GM12878 (cell line): ENCODE measurements at regions not wholly inside any gene's neighbourhood (a gene's known extent, or its start where the extent isn't known, plus 50 kb on each side); places are given as distances from the start of the nearest gene placed in this dataset.

Source experiments
- ATAC-seq: fragments of 200-7000 bp; cut with Tn5 transposase; 3 replicates; pipeline ENCODE4 v1.9.1; 2020; ENCODE audit warnings: mild to moderate bottlenecking, moderate library complexity
- BruUV-seq: library from RNA; stranded (reverse); fragments of 400-500 nt; replicated peaks from 2 replicates; lab custom pipeline; 2021; lab: Mats Ljungman, UMichigan
- CTCF ChIA-PET: fragments of 300-600 bp; sonication (Branson Sonifier 250); formaldehyde crosslinking; extraction: SDS; loops from one replicate; lab custom pipeline; 2021; ENCODE audit warnings: inconsistent platforms; lab: Yijun Ruan, JAX
- POLR2A ChIA-PET: fragments of 350-600 bp; formaldehyde crosslinking; extraction: SDS; loops from one replicate; lab custom pipeline; 2021; ENCODE audit warnings: inconsistent platforms; lab: Charles Lee
- RAD21 ChIA-PET: fragments of 300-600 bp; sonication (Branson Sonifier 250); formaldehyde crosslinking; loops from one replicate; lab custom pipeline; 2023; ENCODE audit warnings: antibody characterized with exemption; ENCODE audit not compliant: unreplicated experiment; lab: Charles Lee
- SMC1A ChIA-PET: fragments of 300-600 bp; sonication (Branson Sonifier 250); formaldehyde crosslinking; loops from one replicate; lab custom pipeline; 2023; ENCODE audit not compliant: unreplicated experiment, uncharacterized antibody; lab: Charles Lee
- DNase-seq: peaks from one replicate; pipeline ENCODE4 v3.0.0-alpha.2; 2011; ENCODE audit warnings: low read depth, low spot score
- FAIRE-seq: peaks from 3 replicates; lab custom pipeline; 2011; peaks lifted over from hg19 to GRCh38; lab: Jason Lieb, UNC
- H2AFZ ChIP-seq: 2 replicates; pipeline ENCODE4 v1.6.0; 2011; ENCODE audit warnings: low read depth, low read length, control low read depth; ENCODE audit not compliant: control insufficient read depth
- H3K27ac ChIP-seq: 2 replicates; pipeline ENCODE4 v1.5.1; 2011; ENCODE audit warnings: control low read depth; ENCODE audit not compliant: control insufficient read depth, insufficient read depth
- H3K27me3 ChIP-seq, 2 experiments: replicated peaks in 1 of 2; 2 replicates each; pipeline versions ENCODE4 v1.6.0 to v1.6.1; 2011; ENCODE audit warnings: low read length in 1 of 2; ENCODE audit not compliant: control insufficient read depth in 2 of 2, insufficient read depth in 2 of 2
- H3K36me3 ChIP-seq, 2 experiments: 2 replicates each; pipeline ENCODE4 v1.5.1; 2011; ENCODE audit warnings: low read length in 1 of 2; ENCODE audit not compliant: control insufficient read depth in 2 of 2, insufficient read depth in 2 of 2
- H3K4me1 ChIP-seq: 2 replicates; pipeline ENCODE4 v1.6.1; 2011; ENCODE audit warnings: mild to moderate bottlenecking, low read length, moderate library complexity, mixed read lengths; ENCODE audit not compliant: control insufficient read depth, insufficient read depth
- H3K4me2 ChIP-seq: 2 replicates; pipeline ENCODE4 v1.6.0; 2011; ENCODE audit warnings: control low read depth; ENCODE audit not compliant: control insufficient read depth, insufficient read depth
- H3K4me3 ChIP-seq: fragments of 200-600 bp; sonication (generic); 2 replicates; pipeline ENCODE4 v1.5.1; 2016
- H3K79me2 ChIP-seq: 2 replicates; pipeline ENCODE4 v1.6.0; 2011; ENCODE audit warnings: low read length; ENCODE audit not compliant: control insufficient read depth, insufficient read depth
- H3K9ac ChIP-seq: 2 replicates; pipeline ENCODE4 v1.8.0; 2011; ENCODE audit warnings: low read length, control low read depth, mixed read lengths; ENCODE audit not compliant: control insufficient read depth, insufficient read depth
- H3K9me3 ChIP-seq: replicated peaks from 3 replicates; pipeline ENCODE4 v1.5.1; 2011; ENCODE audit warnings: mild to moderate bottlenecking, low read length; ENCODE audit not compliant: control insufficient read depth, insufficient read depth
- H4K20me1 ChIP-seq: 2 replicates; pipeline ENCODE4 v1.6.0; 2011; ENCODE audit not compliant: control insufficient read depth, insufficient read depth
- BACH1 ChIP-seq: fragments of 450-650 bp; IDR thresholded peaks from 2 replicates; pipeline ENCODE4 v1.6.1; 2017; ENCODE audit warnings: mild to moderate bottlenecking, borderline replicate concordance
- BRCA1 ChIP-seq: IDR thresholded peaks from 2 replicates; pipeline ENCODE4 v1.6.1; 2011; ENCODE audit warnings: low read depth, low read length, improper control_type of control experiment
- E4F1 ChIP-seq: fragments of 450-650 bp; IDR thresholded peaks from 2 replicates; pipeline ENCODE4 v1.6.1; 2018; ENCODE audit warnings: borderline replicate concordance, mild to moderate bottlenecking; ENCODE audit not compliant: partially characterized antibody
- EZH2 ChIP-seq: IDR thresholded peaks from 2 replicates; pipeline ENCODE4 v1.6.1; 2012; ENCODE audit warnings: low read depth, mild to moderate bottlenecking, control low read depth, inconsistent platforms, low read length, borderline replicate concordance; ENCODE audit not compliant: control insufficient read depth
- GABPA ChIP-seq: IDR thresholded peaks from 2 replicates; pipeline ENCODE4 v1.6.1; 2014; ENCODE audit warnings: antibody characterized with exemption, low read depth, mild to moderate bottlenecking, inconsistent platforms
- KLF5 ChIP-seq: fragments of 450-650 bp; IDR thresholded peaks from 2 replicates; pipeline ENCODE4 v1.6.1; 2014; ENCODE audit warnings: mild to moderate bottlenecking; ENCODE audit not compliant: partially characterized antibody
- MEF2A ChIP-seq: IDR thresholded peaks from 2 replicates; pipeline ENCODE4 v1.6.1; 2011; ENCODE audit warnings: low read depth, mild to moderate bottlenecking, low read length, moderate library complexity; ENCODE audit not compliant: insufficient read depth
- MYB ChIP-seq: fragments of 150-350 bp; IDR thresholded peaks from 2 replicates; pipeline ENCODE4 v1.6.1; 2014; ENCODE audit warnings: mild to moderate bottlenecking, low read depth, low read length, borderline replicate concordance
- PKNOX1 ChIP-seq: fragments of 450-650 bp; IDR thresholded peaks from 2 replicates; pipeline ENCODE4 v1.6.1; 2016; ENCODE audit warnings: mild to moderate bottlenecking
- POLR2A ChIP-seq: IDR thresholded peaks from 2 replicates; pipeline ENCODE4 v1.6.1; 2011; ENCODE audit warnings: low read depth, mild to moderate bottlenecking, low read length
- RAD21 ChIP-seq: IDR thresholded peaks from 2 replicates; pipeline ENCODE4 v1.6.1; 2011; ENCODE audit warnings: mild to moderate bottlenecking, low read depth, low read length, moderate library complexity; ENCODE audit not compliant: insufficient read depth
- RAD51 ChIP-seq: fragments of 450-650 bp; IDR thresholded peaks from 2 replicates; pipeline ENCODE4 v1.6.1; 2016; ENCODE audit warnings: moderate library complexity, mild to moderate bottlenecking, inconsistent platforms
- SUZ12 ChIP-seq: fragments of 200-600 bp; sonication (generic); IDR thresholded peaks from one replicate; pipeline ENCODE4 v1.6.1; 2018; ENCODE audit warnings: antibody characterized with exemption, mild to moderate bottlenecking; ENCODE audit not compliant: unreplicated experiment
- TBL1XR1 ChIP-seq: IDR thresholded peaks from 2 replicates; pipeline ENCODE4 v1.6.1; 2012; ENCODE audit warnings: low read depth, low read length, improper control_type of control experiment
- USF2 ChIP-seq: IDR thresholded peaks from 2 replicates; pipeline ENCODE4 v1.6.1; 2011; ENCODE audit warnings: low read depth, low read length, improper control_type of control experiment, borderline replicate concordance
- WRNIP1 ChIP-seq: IDR thresholded peaks from 2 replicates; pipeline ENCODE4 v1.6.1; 2011; ENCODE audit warnings: low read depth, low read length, improper control_type of control experiment, borderline replicate concordance
- YY1 ChIP-seq: IDR thresholded peaks from 2 replicates; pipeline ENCODE4 v1.6.1; 2011; ENCODE audit warnings: low read depth, mild to moderate bottlenecking, low read length
- ZNF274 ChIP-seq: IDR thresholded peaks from one replicate; pipeline ENCODE4 v1.8.0; 2011; ENCODE audit not compliant: insufficient read length, insufficient read depth
- ZNF622 ChIP-seq: fragments of 450-650 bp; IDR thresholded peaks from 2 replicates; pipeline ENCODE4 v1.6.1; 2017; ENCODE audit warnings: mild to moderate bottlenecking, inconsistent platforms
- ZZZ3 ChIP-seq: IDR thresholded peaks from 2 replicates; pipeline ENCODE4 v1.6.1; 2011; ENCODE audit warnings: low read depth; ENCODE audit not compliant: control insufficient read depth, insufficient read length
- WGBS: methylation state at CpG from one replicate; pipeline ENCODE4 v1.1.6; 2016; ENCODE audit warnings: low lambda C conversion rate; ENCODE audit not compliant: insufficient replicate concordance, insufficient coverage; ENCODE audit errors: missing lambda C conversion rate; 5-methylcytosine and 5-hydroxymethylcytosine counted together
- in situ Hi-C: fragments of 300-500 bp; cut with MboI; formaldehyde crosslinking; loops from 9 replicates; pipeline ENCODE4 v1.14.3; 2018; ENCODE audit warnings: mixed read lengths
- intact Hi-C: fragments of 100-400 bp; cut with micrococcal nuclease; formaldehyde crosslinking; loops from one replicate; pipeline ENCODE4 v1.14.2; 2022; ENCODE audit not compliant: unreplicated experiment

- intact Hi-C loops, result no loop called here
- Histone ChIP-seq H4K20me1 (no peaks in the 10 kb centered on the region), H3K36me3 (no peaks in the 10 kb centered on the region), H3K4me3 (no peak overlapping the region), H3K4me1 (no peaks in the 10 kb centered on the region), H3K9ac (no peak overlapping the region), H2AFZ (no peak overlapping the region), H3K27me3 (no peaks in the 10 kb centered on the region), H3K79me2 (no peaks in the 10 kb centered on the region), H3K9me3 (no peaks in the 10 kb centered on the region), H3K27ac (no peak overlapping the region), H3K4me2 (no peak overlapping the region)
- CTCF ChIA-PET, result no interaction called here
- TF ChIP-seq MEF2A (no peak), ZZZ3 (no peak), GABPA (no peak), YY1 (no peak), SUZ12 (no peak), USF2 (no peak), EZH2 (no peak), ZNF622 (no peak), TBL1XR1 (no peak), PKNOX1 (no peak), BRCA1 (no peak), MYB (no peak), RAD21 (no peak), WRNIP1 (no peak), POLR2A (no peak), KLF5 (no peak), RAD51 (no peak), E4F1 (no peak), BACH1 (no peak), ZNF274 (no peak)
- SMC1A ChIA-PET, result no interaction called here
- RAD21 ChIA-PET, result no interaction called here
- no peak for ATAC-seq
- in situ Hi-C loops, result no loop called here
- no peak for FAIRE-seq
- POLR2A ChIA-PET, result no interaction called here
- WGBS, result 21% methylated on average over 5 of the region's 5 CpGs
- DNase-seq, result no peak
- BruUV-seq, result no TSS peak
Observed at GRCh38 chr21:16792101-16792500, 720.7 kb upstream of the CXADR start.
